A549 (cell line): ENCODE measurements at regions not wholly inside any gene's neighbourhood (a gene's known extent, or its start where the extent isn't known, plus 50 kb on each side); places are given as distances from the start of the nearest gene placed in this dataset.

Experiments used
- ATAC-seq, 2 experiments: fragments of 200-7000 bp in 1 of 2; fragments of >200 bp in 1 of 2; cut with Nextera tagmentation in 1 of 2; cut with Tn5 transposase in 1 of 2; 3 replicates each; pipeline versions ENCODE4 v1.8.0 to v1.9.1; 2018 to 2020; ENCODE audit warnings: mild to moderate bottlenecking in 1 of 2, moderate library complexity in 1 of 2
- CTCF ChIA-PET: fragments of 300-600 bp; sonication (Branson Sonifier 250); formaldehyde crosslinking; extraction: SDS; loops from one replicate; lab custom pipeline; 2021; ENCODE audit warnings: antibody characterized with exemption, inconsistent platforms; lab: Yijun Ruan, JAX
- POLR2A ChIA-PET: fragments of 350-600 bp; formaldehyde crosslinking; extraction: SDS; loops from one replicate; lab custom pipeline; 2021; ENCODE audit warnings: antibody characterized with exemption, inconsistent platforms; lab: Yijun Ruan, JAX
- DNase-seq, 2 experiments: peaks; one replicate each; pipeline versions ENCODE4 v3.0.0 to v3.0.0-alpha.2; 2011 to 2016; ENCODE audit warnings: low read depth in 1 of 2, low spot score in 1 of 2
- FAIRE-seq: peaks from 2 replicates; lab custom pipeline; 2011; peaks lifted over from hg19 to GRCh38; lab: Jason Lieb, UNC
- H3K27ac ChIP-seq, 2 experiments: fragments of >200 bp; sonication (Bioruptor Twin); formaldehyde crosslinking; 3 replicates each; pipeline ENCODE4 v1.5.1; 2016 to 2017
- H3K4me1 ChIP-seq: fragments of >200 bp; sonication (Bioruptor Twin); formaldehyde crosslinking; 3 replicates; pipeline ENCODE4 v1.6.1; 2016
- H3K4me2 ChIP-seq: fragments of >200 bp; sonication (Bioruptor Twin); formaldehyde crosslinking; 3 replicates; pipeline ENCODE4 v1.6.1; 2016
- H3K4me3 ChIP-seq: fragments of >200 bp; sonication (Bioruptor Twin); formaldehyde crosslinking; 3 replicates; pipeline ENCODE4 v1.5.1; 2016
- H3K9me3 ChIP-seq: fragments of >200 bp; sonication (Bioruptor Twin); formaldehyde crosslinking; 3 replicates; pipeline ENCODE4 v1.6.1; 2016
- CBX2 ChIP-seq: fragments of 200-600 bp; sonication (generic); IDR thresholded peaks from 2 replicates; pipeline ENCODE4 v1.6.1; 2016; ENCODE audit warnings: low read depth, mild to moderate bottlenecking, borderline replicate concordance
- CBX8 ChIP-seq: fragments of 200-600 bp; sonication (generic); IDR thresholded peaks from 2 replicates; pipeline ENCODE4 v1.6.1; 2016
- EHMT2 ChIP-seq: fragments of 200-600 bp; sonication (generic); IDR thresholded peaks from 2 replicates; pipeline ENCODE4 v1.6.1; 2016; ENCODE audit warnings: antibody characterized with exemption, low read depth, mild to moderate bottlenecking, moderate library complexity
- ESRRA ChIP-seq: fragments of 150-350 bp; IDR thresholded peaks from 2 replicates; pipeline ENCODE4 v1.6.1; 2014; ENCODE audit warnings: mild to moderate bottlenecking, low read length, borderline replicate concordance
- FOSB ChIP-seq: fragments of 250-450 bp; sonication (Bioruptor Pico); IDR thresholded peaks from 2 replicates; pipeline ENCODE4 v1.5.0; 2020; ENCODE audit warnings: mild to moderate bottlenecking, moderate library complexity
- HEYL ChIP-seq: fragments of 250-450 bp; sonication (Bioruptor Pico); IDR thresholded peaks from 2 replicates; pipeline ENCODE4 v1.8.0; 2021; ENCODE audit warnings: mild to moderate bottlenecking, moderate library complexity
- HOXA7 ChIP-seq: fragments of 250-450 bp; sonication (Bioruptor Pico); IDR thresholded peaks from 2 replicates; pipeline ENCODE4 v1.5.0; 2020; ENCODE audit warnings: mild to moderate bottlenecking, moderate library complexity
- JUN ChIP-seq, 2 experiments: fragments of >200 bp; sonication (Bioruptor Twin); formaldehyde crosslinking; IDR thresholded peaks; 2 replicates in 1 of 2; 3 replicates in 1 of 2; pipeline ENCODE4 v1.6.1; 2016 to 2017
- JUNB ChIP-seq: fragments of >200 bp; sonication (Bioruptor Twin); formaldehyde crosslinking; IDR thresholded peaks from 2 replicates; pipeline ENCODE4 v1.6.1; 2016
- KDM1A ChIP-seq: fragments of 200-600 bp; sonication (generic); IDR thresholded peaks from 2 replicates; pipeline ENCODE4 v1.6.1; 2016; ENCODE audit warnings: low read depth, mild to moderate bottlenecking
- MAZ ChIP-seq: fragments of 150-350 bp; IDR thresholded peaks from 2 replicates; pipeline ENCODE4 v1.6.1; 2014; ENCODE audit warnings: antibody characterized with exemption, low read depth, low read length, borderline replicate concordance
- MYC ChIP-seq: IDR thresholded peaks from 2 replicates; pipeline ENCODE4 v1.6.1; 2012; ENCODE audit warnings: mild to moderate bottlenecking, inconsistent platforms, low read length, improper control_type of control experiment, borderline replicate concordance
- NFE2L2 ChIP-seq: fragments of 150-350 bp; conservative IDR thresholded peaks from 2 replicates; pipeline ENCODE4 v1.6.1; 2014; ENCODE audit warnings: low read length
- RARB ChIP-seq: fragments of 250-450 bp; sonication (Bioruptor Pico); IDR thresholded peaks from 2 replicates; pipeline ENCODE4 v1.8.0; 2021; ENCODE audit warnings: mild to moderate bottlenecking, moderate library complexity
- RFX5 ChIP-seq: fragments of 450-650 bp; IDR thresholded peaks from 2 replicates; pipeline ENCODE4 v1.7.1; 2014; ENCODE audit warnings: antibody characterized with exemption, mild to moderate bottlenecking, moderate library complexity
- SMC3 ChIP-seq: fragments of >200 bp; sonication (Bioruptor Twin); formaldehyde crosslinking; IDR thresholded peaks from 3 replicates; pipeline ENCODE4 v1.6.1; 2018; ENCODE audit warnings: inconsistent platforms
- SREBF2 ChIP-seq: fragments of 450-650 bp; IDR thresholded peaks from 2 replicates; pipeline ENCODE4 v1.6.1; 2014; ENCODE audit warnings: mild to moderate bottlenecking, moderate library complexity
- ZSCAN20 ChIP-seq: fragments of 250-450 bp; sonication (Bioruptor Pico); IDR thresholded peaks from 2 replicates; pipeline ENCODE4 v1.8.0; 2022; ENCODE audit warnings: mild to moderate bottlenecking, moderate library complexity
- WGBS: methylation state at CpG from one replicate; pipeline ENCODE4 v1.1.6; 2017; ENCODE audit errors: missing lambda C conversion rate; 5-methylcytosine and 5-hydroxymethylcytosine counted together
- TF ChIP-seq, protein P1 (sequence below): IDR thresholded peaks from 2 replicates; pipeline ENCODE4 v1.6.1; 2012
- TF ChIP-seq, protein P2 (sequence below): fragments of 200-600 bp; sonication (generic); IDR thresholded peaks from 2 replicates; pipeline ENCODE4 v1.6.1; 2016; ENCODE audit warnings: antibody characterized with exemption, mild to moderate bottlenecking, moderate library complexity
- TF ChIP-seq, protein P3 (sequence below): fragments of >200 bp; sonication (Bioruptor Twin); formaldehyde crosslinking; IDR thresholded peaks from 2 replicates; pipeline ENCODE4 v1.6.1; 2016
- TF ChIP-seq, protein P4 (sequence below): fragments of 150-350 bp; IDR thresholded peaks from 2 replicates; pipeline ENCODE4 v1.6.1; 2014; ENCODE audit warnings: low read depth, mild to moderate bottlenecking, low read length
- TF ChIP-seq, protein P5 (sequence below): fragments of >200 bp; sonication (Bioruptor Twin); formaldehyde crosslinking; IDR thresholded peaks from 3 replicates; pipeline ENCODE4 v1.5.1; 2016

DNA sequence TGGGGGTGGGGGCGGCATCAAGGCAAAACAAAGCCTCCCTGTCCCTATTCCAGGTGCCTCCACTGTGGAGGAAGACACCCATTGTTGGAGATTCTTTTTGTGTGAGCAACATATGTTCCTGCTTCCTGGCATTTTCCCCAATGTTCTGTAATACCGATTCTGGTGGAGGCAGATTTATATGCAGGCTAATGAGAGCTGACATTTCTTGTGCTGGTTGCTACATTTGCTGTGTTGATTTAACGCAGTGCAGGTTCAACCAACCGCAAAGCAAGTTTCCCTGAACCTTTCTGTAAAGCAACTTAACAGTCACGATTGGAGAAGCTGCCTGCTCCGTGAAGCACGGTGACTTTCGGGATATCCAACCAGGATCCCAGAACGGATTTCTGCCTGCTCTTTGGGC is 260.5 kb downstream of the CBLN1 start:
- DNase-seq (no peak), ATAC-seq (no peak), FAIRE-seq (no peak)
- H3K9me3 ChIP-seq, result no peaks in the 10 kb centered on the region
- H3K4me2 ChIP-seq, result no peak overlapping the region
- no peak overlapping the region for H3K27ac ChIP-seq
- POLR2A ChIA-PET, result no interaction called here
- WGBS, result 38% methylated on average over 9 of the region's 9 CpGs
- CTCF ChIA-PET, result no interaction called here
- H3K4me3 ChIP-seq, result no peak overlapping the region
- TF ChIP-seq, protein P1, sequence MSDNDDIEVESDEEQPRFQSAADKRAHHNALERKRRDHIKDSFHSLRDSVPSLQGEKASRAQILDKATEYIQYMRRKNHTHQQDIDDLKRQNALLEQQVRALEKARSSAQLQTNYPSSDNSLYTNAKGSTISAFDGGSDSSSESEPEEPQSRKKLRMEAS, result no peak
- TF ChIP-seq NFE2L2 (no peak), RFX5 (no peak), CBX8 (no peak), SMC3 (no peak)
- H3K4me1 ChIP-seq, result no peaks in the 10 kb centered on the region

DNA sequence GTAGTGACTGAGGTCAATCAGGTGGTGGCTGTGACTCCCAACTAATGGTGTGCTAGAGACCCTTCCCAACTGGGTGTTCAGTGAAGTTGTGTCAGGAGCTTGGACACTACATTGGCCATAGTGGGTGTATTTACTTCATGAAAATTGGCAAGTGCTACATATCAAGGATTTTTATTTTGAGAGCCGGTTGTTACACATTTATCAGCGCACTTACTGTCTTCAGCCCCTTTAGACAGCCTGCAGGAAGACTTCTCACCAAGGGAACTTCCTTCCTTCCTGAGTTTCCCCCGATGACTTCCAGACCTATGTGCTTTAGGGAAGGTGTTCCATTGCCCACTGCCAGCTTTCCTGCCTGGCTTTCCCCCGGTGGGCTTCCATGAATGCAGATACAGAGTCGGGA is 261.2 kb downstream of the CBLN1 start:
- no peak overlapping the region for H3K4me2 ChIP-seq
- WGBS, result 14% methylated on average over 5 of the region's 5 CpGs
- ChIA-PET CTCF (no interaction called here), POLR2A (no interaction called here)
- no peak for ATAC-seq
- no peaks in the 10 kb centered on the region for H3K4me1 ChIP-seq
- TF ChIP-seq MAZ, result no peak
- no peak for TF ChIP-seq MYC
- TF ChIP-seq, protein P2, sequence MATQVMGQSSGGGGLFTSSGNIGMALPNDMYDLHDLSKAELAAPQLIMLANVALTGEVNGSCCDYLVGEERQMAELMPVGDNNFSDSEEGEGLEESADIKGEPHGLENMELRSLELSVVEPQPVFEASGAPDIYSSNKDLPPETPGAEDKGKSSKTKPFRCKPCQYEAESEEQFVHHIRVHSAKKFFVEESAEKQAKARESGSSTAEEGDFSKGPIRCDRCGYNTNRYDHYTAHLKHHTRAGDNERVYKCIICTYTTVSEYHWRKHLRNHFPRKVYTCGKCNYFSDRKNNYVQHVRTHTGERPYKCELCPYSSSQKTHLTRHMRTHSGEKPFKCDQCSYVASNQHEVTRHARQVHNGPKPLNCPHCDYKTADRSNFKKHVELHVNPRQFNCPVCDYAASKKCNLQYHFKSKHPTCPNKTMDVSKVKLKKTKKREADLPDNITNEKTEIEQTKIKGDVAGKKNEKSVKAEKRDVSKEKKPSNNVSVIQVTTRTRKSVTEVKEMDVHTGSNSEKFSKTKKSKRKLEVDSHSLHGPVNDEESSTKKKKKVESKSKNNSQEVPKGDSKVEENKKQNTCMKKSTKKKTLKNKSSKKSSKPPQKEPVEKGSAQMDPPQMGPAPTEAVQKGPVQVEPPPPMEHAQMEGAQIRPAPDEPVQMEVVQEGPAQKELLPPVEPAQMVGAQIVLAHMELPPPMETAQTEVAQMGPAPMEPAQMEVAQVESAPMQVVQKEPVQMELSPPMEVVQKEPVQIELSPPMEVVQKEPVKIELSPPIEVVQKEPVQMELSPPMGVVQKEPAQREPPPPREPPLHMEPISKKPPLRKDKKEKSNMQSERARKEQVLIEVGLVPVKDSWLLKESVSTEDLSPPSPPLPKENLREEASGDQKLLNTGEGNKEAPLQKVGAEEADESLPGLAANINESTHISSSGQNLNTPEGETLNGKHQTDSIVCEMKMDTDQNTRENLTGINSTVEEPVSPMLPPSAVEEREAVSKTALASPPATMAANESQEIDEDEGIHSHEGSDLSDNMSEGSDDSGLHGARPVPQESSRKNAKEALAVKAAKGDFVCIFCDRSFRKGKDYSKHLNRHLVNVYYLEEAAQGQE, result no peak
- TF ChIP-seq ZSCAN20 (CRISPR knock-in tag), result no peak
- TF ChIP-seq HOXA7 (CRISPR knock-in tag), result no peak
- TF ChIP-seq SREBF2, result no peak
- TF ChIP-seq JUNB, result no peak
- no peak for TF ChIP-seq NFE2L2
- no peak for TF ChIP-seq CBX2
- TF ChIP-seq JUN (IDR thresholded peaks at IDR 0.05), result no peak
- TF ChIP-seq, protein P3, sequence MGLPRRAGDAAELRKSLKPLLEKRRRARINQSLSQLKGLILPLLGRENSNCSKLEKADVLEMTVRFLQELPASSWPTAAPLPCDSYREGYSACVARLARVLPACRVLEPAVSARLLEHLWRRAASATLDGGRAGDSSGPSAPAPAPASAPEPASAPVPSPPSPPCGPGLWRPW, result no peak
- no peak for TF ChIP-seq FOSB (CRISPR knock-in tag)
- TF ChIP-seq, protein P4, sequence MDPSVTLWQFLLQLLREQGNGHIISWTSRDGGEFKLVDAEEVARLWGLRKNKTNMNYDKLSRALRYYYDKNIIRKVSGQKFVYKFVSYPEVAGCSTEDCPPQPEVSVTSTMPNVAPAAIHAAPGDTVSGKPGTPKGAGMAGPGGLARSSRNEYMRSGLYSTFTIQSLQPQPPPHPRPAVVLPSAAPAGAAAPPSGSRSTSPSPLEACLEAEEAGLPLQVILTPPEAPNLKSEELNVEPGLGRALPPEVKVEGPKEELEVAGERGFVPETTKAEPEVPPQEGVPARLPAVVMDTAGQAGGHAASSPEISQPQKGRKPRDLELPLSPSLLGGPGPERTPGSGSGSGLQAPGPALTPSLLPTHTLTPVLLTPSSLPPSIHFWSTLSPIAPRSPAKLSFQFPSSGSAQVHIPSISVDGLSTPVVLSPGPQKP, result no peak
- no peak for TF ChIP-seq KDM1A
- no peak for TF ChIP-seq ESRRA
- no peak for TF ChIP-seq HEYL (CRISPR knock-in tag)
- no peak for TF ChIP-seq RARB
- TF ChIP-seq EHMT2, result no peak
- TF ChIP-seq, protein P5, sequence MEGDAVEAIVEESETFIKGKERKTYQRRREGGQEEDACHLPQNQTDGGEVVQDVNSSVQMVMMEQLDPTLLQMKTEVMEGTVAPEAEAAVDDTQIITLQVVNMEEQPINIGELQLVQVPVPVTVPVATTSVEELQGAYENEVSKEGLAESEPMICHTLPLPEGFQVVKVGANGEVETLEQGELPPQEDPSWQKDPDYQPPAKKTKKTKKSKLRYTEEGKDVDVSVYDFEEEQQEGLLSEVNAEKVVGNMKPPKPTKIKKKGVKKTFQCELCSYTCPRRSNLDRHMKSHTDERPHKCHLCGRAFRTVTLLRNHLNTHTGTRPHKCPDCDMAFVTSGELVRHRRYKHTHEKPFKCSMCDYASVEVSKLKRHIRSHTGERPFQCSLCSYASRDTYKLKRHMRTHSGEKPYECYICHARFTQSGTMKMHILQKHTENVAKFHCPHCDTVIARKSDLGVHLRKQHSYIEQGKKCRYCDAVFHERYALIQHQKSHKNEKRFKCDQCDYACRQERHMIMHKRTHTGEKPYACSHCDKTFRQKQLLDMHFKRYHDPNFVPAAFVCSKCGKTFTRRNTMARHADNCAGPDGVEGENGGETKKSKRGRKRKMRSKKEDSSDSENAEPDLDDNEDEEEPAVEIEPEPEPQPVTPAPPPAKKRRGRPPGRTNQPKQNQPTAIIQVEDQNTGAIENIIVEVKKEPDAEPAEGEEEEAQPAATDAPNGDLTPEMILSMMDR, result no peak
- TF ChIP-seq RFX5, result no peak
- FAIRE-seq, result no peak
- no peak overlapping the region for H3K4me3 ChIP-seq
- H3K27ac ChIP-seq, result no peak overlapping the region
- DNase-seq, result no peak
- no peaks in the 10 kb centered on the region for H3K9me3 ChIP-seq
